ENCODE measurements at regions not wholly inside any gene's neighbourhood (a gene's known extent, or its start where the extent isn't known, plus 50 kb on each side); places are given as distances from the start of the nearest gene placed in this dataset.

DNA sequence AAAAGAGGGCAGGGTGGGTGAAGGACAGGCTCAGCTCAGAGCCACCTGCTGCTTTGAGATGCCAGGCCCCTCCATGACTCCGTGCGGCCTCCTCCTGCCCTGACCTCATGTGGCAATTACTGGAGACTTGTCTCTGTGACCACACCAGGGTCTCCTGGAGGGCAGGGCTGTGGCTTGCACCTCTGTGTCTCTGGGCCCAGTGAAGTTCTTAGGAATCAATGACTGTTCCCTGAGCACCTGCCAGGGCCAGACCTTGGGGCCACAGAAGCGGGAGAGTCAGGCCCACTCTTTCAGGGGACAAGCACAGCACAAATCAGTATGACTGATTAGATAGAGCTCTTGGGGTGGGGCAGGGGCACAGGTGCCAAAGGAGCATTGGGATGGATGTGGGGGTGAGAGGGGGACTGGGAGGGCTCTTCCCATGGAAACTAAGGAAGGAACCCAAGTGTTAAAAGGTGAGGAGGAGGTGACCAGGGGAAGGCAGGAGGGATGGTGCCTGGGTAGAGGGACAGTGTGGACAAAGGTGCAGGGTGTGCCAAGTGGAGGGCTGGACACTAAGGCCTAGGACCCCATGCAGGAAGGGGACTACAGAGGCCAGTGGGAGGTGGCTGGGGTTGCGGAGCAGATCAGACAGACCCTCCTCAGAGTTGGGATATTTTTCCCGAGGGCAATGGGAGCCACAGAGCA lies 77.3 kb upstream of the SHISAL1 start:
- H3K36me3 ChIP-seq: no peaks in the 10 kb centered on the region
- no peaks in the 10 kb centered on the region for H3K27me3 ChIP-seq
- H3K4me3 ChIP-seq: no peak overlapping the region
- no peak overlapping the region for H3K27ac ChIP-seq
- TF ChIP-seq, protein P1, sequence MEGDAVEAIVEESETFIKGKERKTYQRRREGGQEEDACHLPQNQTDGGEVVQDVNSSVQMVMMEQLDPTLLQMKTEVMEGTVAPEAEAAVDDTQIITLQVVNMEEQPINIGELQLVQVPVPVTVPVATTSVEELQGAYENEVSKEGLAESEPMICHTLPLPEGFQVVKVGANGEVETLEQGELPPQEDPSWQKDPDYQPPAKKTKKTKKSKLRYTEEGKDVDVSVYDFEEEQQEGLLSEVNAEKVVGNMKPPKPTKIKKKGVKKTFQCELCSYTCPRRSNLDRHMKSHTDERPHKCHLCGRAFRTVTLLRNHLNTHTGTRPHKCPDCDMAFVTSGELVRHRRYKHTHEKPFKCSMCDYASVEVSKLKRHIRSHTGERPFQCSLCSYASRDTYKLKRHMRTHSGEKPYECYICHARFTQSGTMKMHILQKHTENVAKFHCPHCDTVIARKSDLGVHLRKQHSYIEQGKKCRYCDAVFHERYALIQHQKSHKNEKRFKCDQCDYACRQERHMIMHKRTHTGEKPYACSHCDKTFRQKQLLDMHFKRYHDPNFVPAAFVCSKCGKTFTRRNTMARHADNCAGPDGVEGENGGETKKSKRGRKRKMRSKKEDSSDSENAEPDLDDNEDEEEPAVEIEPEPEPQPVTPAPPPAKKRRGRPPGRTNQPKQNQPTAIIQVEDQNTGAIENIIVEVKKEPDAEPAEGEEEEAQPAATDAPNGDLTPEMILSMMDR (IDR thresholded peaks at IDR 0.05): no peak
- no peaks in the 10 kb centered on the region for H3K4me1 ChIP-seq
- intact Hi-C loops (cut with DNase I): no loop called here
- H3K9me3 ChIP-seq: no peaks in the 10 kb centered on the region
- DNase-seq (ENCODE audit: low spot score in 2 of 2): no peak

DNA sequence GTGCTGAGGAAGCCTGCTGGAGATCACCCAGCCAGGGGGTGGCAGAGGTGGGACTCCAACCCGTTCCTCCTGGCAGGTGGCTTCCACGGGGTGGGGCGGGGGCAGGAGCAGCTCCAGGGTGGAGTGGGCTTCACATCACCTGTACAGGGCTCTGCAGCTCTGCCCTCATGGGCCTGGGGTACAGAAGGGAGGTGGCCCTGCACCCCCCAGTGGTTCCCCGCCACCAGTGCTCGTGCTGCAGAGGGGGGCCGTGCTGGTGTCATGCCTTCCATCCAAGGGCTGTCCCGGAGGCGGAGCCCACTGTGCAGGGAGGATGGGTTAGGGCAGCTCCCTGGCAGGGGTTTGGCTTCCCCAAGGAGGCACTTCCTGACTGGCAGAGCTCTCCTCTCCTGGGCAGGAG lies 76.4 kb upstream of the SHISAL1 start:
- Histone ChIP-seq H3K27ac (no peak overlapping the region), H3K4me1 (no peaks in the 10 kb centered on the region), H3K9me3 (no peaks in the 10 kb centered on the region), H3K36me3 (no peaks in the 10 kb centered on the region), H3K4me3 (no peak overlapping the region), H3K27me3 (no peaks in the 10 kb centered on the region)
- TF ChIP-seq, protein P1 (IDR thresholded peaks at IDR 0.05): no peak
- intact Hi-C loops (cut with DNase I): no loop called here
- no peak for DNase-seq (ENCODE audit: low spot score in 2 of 2)

DNA sequence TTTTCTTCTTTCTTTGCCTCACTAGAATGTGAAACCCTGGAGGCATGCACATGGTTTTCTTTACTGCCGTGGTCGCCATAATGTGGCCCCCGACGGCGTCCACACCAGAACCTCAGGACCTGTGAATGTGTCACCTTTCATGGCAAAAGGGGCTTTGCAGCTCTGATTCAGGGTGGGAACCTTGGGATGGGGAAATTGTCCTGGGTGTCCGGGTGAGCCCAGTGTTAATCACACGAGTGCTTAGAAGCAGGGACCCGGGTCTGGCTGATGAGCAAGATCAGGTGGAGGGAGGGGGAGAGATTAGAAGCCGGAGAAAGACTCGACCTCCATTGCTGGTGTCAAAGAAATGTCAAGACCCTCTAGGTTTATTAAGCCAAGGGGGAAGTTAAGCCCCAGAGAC lies 74.7 kb upstream of the SHISAL1 start:
- TF ChIP-seq, protein P1 (IDR thresholded peaks at IDR 0.05): no peak
- H3K27me3 ChIP-seq: no peaks in the 10 kb centered on the region
- no peaks in the 10 kb centered on the region for H3K9me3 ChIP-seq
- H3K4me1 ChIP-seq: no peaks in the 10 kb centered on the region
- H3K4me3 ChIP-seq: no peak overlapping the region
- intact Hi-C loops (cut with DNase I): no loop called here
- H3K27ac ChIP-seq: no peak overlapping the region
- DNase-seq (ENCODE audit: low spot score in 2 of 2): no peak
- no peaks in the 10 kb centered on the region for H3K36me3 ChIP-seq

DNA sequence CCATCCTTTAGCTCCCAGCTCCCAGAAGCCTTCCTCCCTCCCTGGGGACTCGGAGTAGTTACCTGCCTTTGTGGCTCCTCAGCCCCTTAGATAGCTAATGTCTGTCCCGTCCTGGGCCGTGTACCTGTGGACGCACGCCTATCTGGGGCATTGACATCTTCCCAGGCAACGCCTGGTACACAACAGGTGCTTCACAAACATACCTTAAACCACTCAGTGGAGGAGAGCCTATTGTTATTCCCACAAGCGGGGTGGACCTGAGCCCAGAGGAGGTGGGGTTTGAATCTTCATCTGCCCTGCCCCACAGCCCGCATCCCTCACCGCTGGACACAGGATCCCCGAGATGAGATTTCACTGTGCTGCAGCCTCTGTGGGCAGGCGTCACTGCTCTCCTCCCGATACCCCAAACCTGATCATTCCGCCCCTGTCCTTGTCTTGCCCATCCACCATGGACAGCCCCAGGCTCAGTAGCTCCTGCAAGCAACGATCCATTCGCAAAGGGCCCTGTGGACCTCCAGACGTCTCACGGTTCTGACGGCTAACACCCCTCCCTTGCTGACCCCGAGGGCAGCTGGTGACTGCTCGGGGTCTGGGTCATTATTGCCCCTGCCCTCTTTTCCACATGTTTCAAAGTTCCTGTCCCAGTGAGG lies 73.8 kb upstream of the SHISAL1 start:
- TF ChIP-seq, protein P1 (IDR thresholded peaks at IDR 0.05): no peak
- intact Hi-C loops (cut with DNase I): no loop called here

DNA sequence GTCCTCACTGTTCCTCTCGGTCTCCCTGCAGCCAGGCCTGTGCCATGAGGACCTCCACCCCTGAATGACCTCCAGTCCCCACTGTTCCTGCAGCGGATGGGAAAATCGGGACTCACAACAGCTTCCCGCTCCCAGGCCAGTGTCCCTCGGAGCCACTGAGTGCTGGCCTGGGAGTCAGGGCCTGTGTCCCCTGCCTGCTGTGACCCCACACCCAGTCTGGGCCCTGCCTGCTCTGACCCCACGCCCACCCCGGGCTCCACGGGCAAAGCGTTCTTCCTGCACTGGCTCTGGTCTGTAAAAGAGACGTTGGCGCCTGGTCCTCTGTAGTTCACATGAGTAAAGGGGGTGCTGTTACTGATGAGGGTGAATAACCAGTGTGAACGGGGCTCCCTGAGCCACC lies 73.0 kb upstream of the SHISAL1 start:
- TF ChIP-seq, protein P1 (IDR thresholded peaks at IDR 0.05): no peak
- no peak for DNase-seq (ENCODE audit: low spot score in 2 of 2)

More for the DNA sequence above, 73.8 kb upstream of the SHISAL1 start:
- Histone ChIP-seq H3K36me3 (no peaks in the 10 kb centered on the region), H3K4me1 (no peaks in the 10 kb centered on the region), H3K9me3 (no peaks in the 10 kb centered on the region), H3K4me3 (no peak overlapping the region), H3K27ac (no peak overlapping the region), H3K27me3 (no peaks in the 10 kb centered on the region)
- no peak for DNase-seq (ENCODE audit: low spot score in 2 of 2)

More for the DNA sequence above, 73.0 kb upstream of the SHISAL1 start:
- no peak overlapping the region for H3K27ac ChIP-seq
- H3K36me3 ChIP-seq: no peaks in the 10 kb centered on the region
- intact Hi-C loops (cut with DNase I): loop anchor here (2.0 kb wide), 1 partner anchor 51 kb away; no protein-coding TSS in a partner anchor
- H3K27me3 ChIP-seq: no peaks in the 10 kb centered on the region
- H3K9me3 ChIP-seq: no peaks in the 10 kb centered on the region
- no peaks in the 10 kb centered on the region for H3K4me1 ChIP-seq
- no peak overlapping the region for H3K4me3 ChIP-seq
